ENCODE measurements at regions not wholly inside any gene's neighbourhood (a gene's known extent, or its start where the extent isn't known, plus 50 kb on each side); places are given as distances from the start of the nearest gene placed in this dataset.
"Not testable (repeated sequence)": the region's sequence is repeated elsewhere in the genome, so short reads cannot be mapped to it uniquely, and the experiment has no call there.

GRCh38 chr3:21902956-21903355 lies 151.9 kb upstream of the ZNF385D start:
- H3K4me1 ChIP-seq (ENCODE audit: control insufficient read depth, insufficient read depth, low read length): no peaks in the 10 kb centered on the region
- H3K27ac ChIP-seq (ENCODE audit: low read depth, low read length): no peak overlapping the region
- H3K36me3 ChIP-seq (ENCODE audit: control insufficient read depth, insufficient read depth, low read length): no peaks in the 10 kb centered on the region
- no peak overlapping the region for H3K4me3 ChIP-seq (ENCODE audit: low read length)
- no peaks in the 10 kb centered on the region for H3K27me3 ChIP-seq (ENCODE audit: control insufficient read depth, insufficient read depth, low read length)
- no peak overlapping the region for H3K9ac ChIP-seq (ENCODE audit: low read length)

- no peaks in the 10 kb centered on the region for H3K27me3 ChIP-seq (ENCODE audit: control insufficient read depth, insufficient read depth, low read length)
- H3K27ac ChIP-seq (ENCODE audit: low read depth, low read length): no peak overlapping the region
- no peaks in the 10 kb centered on the region for H3K4me1 ChIP-seq (ENCODE audit: control insufficient read depth, insufficient read depth, low read length)
- H3K36me3 ChIP-seq (ENCODE audit: control insufficient read depth, insufficient read depth, low read length): no peaks in the 10 kb centered on the region
- no peak overlapping the region for H3K9ac ChIP-seq (ENCODE audit: low read length)
- no peak overlapping the region for H3K4me3 ChIP-seq (ENCODE audit: low read length)
Observed at GRCh38 chr3:21909096-21909495, 158.1 kb upstream of the ZNF385D start.

DNA sequence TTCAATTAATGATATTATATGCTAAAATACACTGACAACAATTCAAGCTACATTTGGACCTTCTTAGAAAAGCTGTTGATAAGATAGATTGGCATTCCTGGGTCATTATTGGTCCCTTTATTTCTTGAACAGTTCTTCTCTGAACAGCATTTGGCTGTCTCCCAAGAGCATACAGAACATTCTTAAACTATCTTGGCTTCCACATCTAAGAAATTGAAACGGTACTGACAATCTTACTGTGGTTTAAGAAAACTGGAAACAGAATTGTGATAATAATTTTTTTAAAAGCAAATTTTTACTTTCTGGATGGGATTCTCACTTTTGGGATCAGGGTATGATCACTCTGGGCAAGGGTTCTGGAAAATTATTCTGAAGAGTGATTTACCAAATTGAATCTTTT lies 161.7 kb upstream of the ZNF385D start:
- no peaks in the 10 kb centered on the region for H3K4me1 ChIP-seq (ENCODE audit: control insufficient read depth, insufficient read depth, low read length)
- no peak overlapping the region for H3K27ac ChIP-seq (ENCODE audit: low read depth, low read length)
- H3K9ac ChIP-seq (ENCODE audit: low read length): no peak overlapping the region
- H3K4me3 ChIP-seq (ENCODE audit: low read length): no peak overlapping the region
- H3K27me3 ChIP-seq (ENCODE audit: control insufficient read depth, insufficient read depth, low read length): no peaks in the 10 kb centered on the region
- no peaks in the 10 kb centered on the region for H3K36me3 ChIP-seq (ENCODE audit: control insufficient read depth, insufficient read depth, low read length)

DNA sequence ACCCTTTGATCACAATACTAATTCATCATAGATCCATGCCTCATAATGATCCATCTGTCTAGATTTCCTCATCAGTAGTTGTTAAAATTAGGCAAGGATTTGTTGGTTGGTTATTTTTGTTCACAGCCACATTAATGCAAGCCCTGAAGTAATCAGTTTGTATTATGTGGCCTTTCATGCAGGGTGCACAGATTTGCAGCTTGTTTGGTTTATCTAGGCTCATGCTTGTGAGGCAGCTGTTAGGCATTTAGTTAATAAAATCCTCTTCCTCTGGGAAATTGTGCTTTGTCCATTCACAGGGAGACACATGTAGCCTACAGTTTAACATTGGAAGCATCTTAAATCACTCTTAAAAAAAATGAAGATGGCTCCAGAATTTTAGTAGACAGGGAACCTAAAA lies 162.8 kb upstream of the ZNF385D start:
- no peaks in the 10 kb centered on the region for H3K36me3 ChIP-seq (ENCODE audit: control insufficient read depth, insufficient read depth, low read length)
- H3K4me3 ChIP-seq (ENCODE audit: low read length): no peak overlapping the region
- H3K9ac ChIP-seq (ENCODE audit: low read length): no peak overlapping the region
- H3K27me3 ChIP-seq (ENCODE audit: control insufficient read depth, insufficient read depth, low read length): no peaks in the 10 kb centered on the region
- H3K27ac ChIP-seq (ENCODE audit: low read depth, low read length): no peak overlapping the region
- H3K4me1 ChIP-seq (ENCODE audit: control insufficient read depth, insufficient read depth, low read length): no peaks in the 10 kb centered on the region

DNA sequence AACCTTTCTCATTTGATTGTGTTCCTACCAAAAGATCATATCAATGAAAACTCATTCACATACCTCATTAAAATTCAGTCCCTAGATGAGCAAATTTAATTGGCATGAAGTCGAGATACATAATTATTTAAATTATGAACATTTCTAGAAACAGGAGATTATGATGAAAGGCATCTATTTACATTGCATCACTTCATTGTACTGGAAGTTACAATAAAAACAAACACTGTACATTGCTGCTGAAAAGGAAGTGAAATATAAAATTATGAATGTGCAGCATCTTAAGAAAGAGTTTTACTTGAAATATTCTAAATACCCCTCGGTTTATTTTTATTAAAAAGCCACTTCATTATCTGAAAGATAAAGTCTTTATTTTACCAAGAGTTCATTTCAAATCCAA lies 163.4 kb upstream of the ZNF385D start:
- Histone ChIP-seq H3K4me3 (ENCODE audit: low read length) (no peak overlapping the region), H3K4me1 (ENCODE audit: control insufficient read depth, insufficient read depth, low read length) (no peaks in the 10 kb centered on the region), H3K27me3 (ENCODE audit: control insufficient read depth, insufficient read depth, low read length) (no peaks in the 10 kb centered on the region), H3K9ac (ENCODE audit: low read length) (no peak overlapping the region), H3K36me3 (ENCODE audit: control insufficient read depth, insufficient read depth, low read length) (no peaks in the 10 kb centered on the region), H3K27ac (ENCODE audit: low read depth, low read length) (no peak overlapping the region)

GRCh38 chr3:21919383-21919782 lies 168.4 kb upstream of the ZNF385D start:
- no peak overlapping the region for H3K9ac ChIP-seq (ENCODE audit: low read length)
- H3K27ac ChIP-seq (ENCODE audit: low read depth, low read length): no peak overlapping the region
- H3K4me1 ChIP-seq (ENCODE audit: control insufficient read depth, insufficient read depth, low read length): no peaks in the 10 kb centered on the region
- H3K4me3 ChIP-seq (ENCODE audit: low read length): no peak overlapping the region
- H3K27me3 ChIP-seq (ENCODE audit: control insufficient read depth, insufficient read depth, low read length): no peaks in the 10 kb centered on the region
- H3K36me3 ChIP-seq (ENCODE audit: control insufficient read depth, insufficient read depth, low read length): no peaks in the 10 kb centered on the region

DNA sequence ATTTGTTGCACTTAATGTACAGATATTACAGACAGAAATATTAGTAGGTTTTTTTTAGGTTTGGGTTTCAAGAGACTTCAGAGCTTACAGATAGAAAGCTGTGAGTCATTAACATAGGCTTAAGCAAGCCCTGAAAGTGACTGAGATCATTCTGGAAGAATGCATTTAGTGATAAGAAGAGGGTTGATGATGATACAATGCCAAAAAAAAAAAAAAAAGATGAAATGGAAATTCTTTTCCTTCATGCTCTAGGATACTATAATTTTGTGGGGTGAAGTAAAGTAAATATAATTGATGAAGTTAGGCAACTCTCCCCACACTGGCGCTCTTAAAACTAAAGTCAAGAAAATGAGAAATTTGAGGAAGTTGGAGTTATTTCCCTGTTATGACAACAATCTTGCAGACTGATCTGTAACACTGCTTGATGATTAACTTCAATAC lies 169.4 kb upstream of the ZNF385D start:
- H3K9ac ChIP-seq (ENCODE audit: low read length): no peak overlapping the region
- H3K27ac ChIP-seq (ENCODE audit: low read depth, low read length): no peak overlapping the region
- H3K27me3 ChIP-seq (ENCODE audit: control insufficient read depth, insufficient read depth, low read length): no peaks in the 10 kb centered on the region
- H3K4me1 ChIP-seq (ENCODE audit: control insufficient read depth, insufficient read depth, low read length): no peaks in the 10 kb centered on the region
- no peaks in the 10 kb centered on the region for H3K36me3 ChIP-seq (ENCODE audit: control insufficient read depth, insufficient read depth, low read length)
- no peak overlapping the region for H3K4me3 ChIP-seq (ENCODE audit: low read length)

DNA sequence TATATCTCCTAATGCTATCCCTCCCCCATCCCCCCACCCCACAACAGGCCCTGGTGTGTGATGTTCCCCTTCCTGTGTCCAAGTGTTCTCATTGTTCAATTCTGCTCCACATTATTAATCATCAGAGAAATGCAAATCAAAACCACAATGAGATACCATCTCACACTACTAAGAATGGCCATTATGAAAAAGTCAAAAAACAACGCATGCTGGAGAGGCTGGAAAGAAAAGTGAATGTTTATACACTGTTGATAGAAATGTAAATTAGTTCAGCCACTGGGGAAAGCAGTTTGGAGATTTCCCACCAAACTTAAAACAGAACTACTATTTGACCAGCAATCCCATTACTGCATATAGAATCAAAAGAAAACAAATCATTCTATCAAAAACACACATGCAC lies 172.1 kb upstream of the ZNF385D start:
- not testable (repeated sequence) for H3K9ac ChIP-seq (ENCODE audit: low read length); H3K4me1 ChIP-seq (ENCODE audit: control insufficient read depth, insufficient read depth, low read length); H3K36me3 ChIP-seq (ENCODE audit: control insufficient read depth, insufficient read depth, low read length); H3K27me3 ChIP-seq (ENCODE audit: control insufficient read depth, insufficient read depth, low read length); H3K4me3 ChIP-seq (ENCODE audit: low read length); H3K27ac ChIP-seq (ENCODE audit: low read depth, low read length)

- Histone ChIP-seq H3K9ac (ENCODE audit: low read length) (no peak overlapping the region), H3K36me3 (ENCODE audit: control insufficient read depth, insufficient read depth, low read length) (no peaks in the 10 kb centered on the region)
Observed at GRCh38 chr3:21927261-21927660, 176.3 kb upstream of the ZNF385D start.

GRCh38 chr3:21934591-21934990 lies 183.6 kb upstream of the ZNF385D start:
- Histone ChIP-seq H3K4me1 (ENCODE audit: control insufficient read depth, insufficient read depth, low read length) (no peaks in the 10 kb centered on the region), H3K27me3 (ENCODE audit: control insufficient read depth, insufficient read depth, low read length) (no peaks in the 10 kb centered on the region), H3K27ac (ENCODE audit: low read depth, low read length) (no peak overlapping the region), H3K36me3 (ENCODE audit: control insufficient read depth, insufficient read depth, low read length) (no peaks in the 10 kb centered on the region), H3K4me3 (ENCODE audit: low read length) (no peak overlapping the region), H3K9ac (ENCODE audit: low read length) (no peak overlapping the region)

More at GRCh38 chr3:21927261-21927660, 176.3 kb upstream of the ZNF385D start:
- no peak overlapping the region for H3K4me3 ChIP-seq (ENCODE audit: low read length)
- no peak overlapping the region for H3K27ac ChIP-seq (ENCODE audit: low read depth, low read length)
- no peaks in the 10 kb centered on the region for H3K4me1 ChIP-seq (ENCODE audit: control insufficient read depth, insufficient read depth, low read length)
- no peaks in the 10 kb centered on the region for H3K27me3 ChIP-seq (ENCODE audit: control insufficient read depth, insufficient read depth, low read length)

- Histone ChIP-seq H3K9ac (ENCODE audit: low read length) (no peak overlapping the region), H3K4me3 (ENCODE audit: low read length) (no peak overlapping the region), H3K27ac (ENCODE audit: low read depth, low read length) (no peak overlapping the region), H3K36me3 (ENCODE audit: control insufficient read depth, insufficient read depth, low read length) (no peaks in the 10 kb centered on the region), H3K27me3 (ENCODE audit: control insufficient read depth, insufficient read depth, low read length) (no peaks in the 10 kb centered on the region), H3K4me1 (ENCODE audit: control insufficient read depth, insufficient read depth, low read length) (no peaks in the 10 kb centered on the region)
Observed at GRCh38 chr3:21936207-21936606, 185.2 kb upstream of the ZNF385D start.

- Histone ChIP-seq H3K27ac (ENCODE audit: low read depth, low read length) (no peak overlapping the region), H3K4me3 (ENCODE audit: low read length) (no peak overlapping the region), H3K36me3 (ENCODE audit: control insufficient read depth, insufficient read depth, low read length) (no peaks in the 10 kb centered on the region), H3K9ac (ENCODE audit: low read length) (no peak overlapping the region), H3K4me1 (ENCODE audit: control insufficient read depth, insufficient read depth, low read length) (no peaks in the 10 kb centered on the region), H3K27me3 (ENCODE audit: control insufficient read depth, insufficient read depth, low read length) (no peaks in the 10 kb centered on the region)
Observed at GRCh38 chr3:21938267-21938681, 187.3 kb upstream of the ZNF385D start.

DNA sequence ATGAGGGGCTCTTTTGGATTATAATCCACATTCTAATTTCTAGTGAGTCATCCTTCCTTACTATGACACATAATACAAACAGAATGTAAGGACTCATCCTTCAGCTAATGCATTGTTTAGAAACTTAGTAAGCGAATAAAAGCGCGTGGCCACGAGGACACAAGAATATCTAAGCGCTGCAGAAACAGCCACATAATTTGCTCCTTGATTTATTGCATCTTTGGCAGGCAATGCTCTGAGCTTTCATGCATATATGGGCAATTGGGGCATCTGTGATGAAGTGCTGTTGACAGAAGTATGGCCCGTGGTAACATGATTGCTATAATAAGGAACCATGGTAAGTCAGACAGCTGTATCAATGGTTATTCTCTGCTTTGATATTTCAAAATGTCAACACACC lies 191.3 kb upstream of the ZNF385D start:
- H3K36me3 ChIP-seq (ENCODE audit: control insufficient read depth, insufficient read depth, low read length): no peaks in the 10 kb centered on the region
- H3K4me1 ChIP-seq (ENCODE audit: control insufficient read depth, insufficient read depth, low read length): no peaks in the 10 kb centered on the region
- no peak overlapping the region for H3K9ac ChIP-seq (ENCODE audit: low read length)
- no peak overlapping the region for H3K4me3 ChIP-seq (ENCODE audit: low read length)
- H3K27me3 ChIP-seq (ENCODE audit: control insufficient read depth, insufficient read depth, low read length): no peaks in the 10 kb centered on the region
- H3K27ac ChIP-seq (ENCODE audit: low read depth, low read length): no peak overlapping the region
